Esophagus squamous epithelium (tissue), 5 donors: ENCODE measurements at regions not wholly inside any gene's neighbourhood (a gene's known extent, or its start where the extent isn't known, plus 50 kb on each side); places are given as distances from the start of the nearest gene placed in this dataset.

Experiments used
- DNase-seq: peaks from one replicate; lab custom pipeline; 2025; lab: John Stamatoyannopoulos, UW
- H3K27ac ChIP-seq, 4 donors: fragments of 200-600 bp; sonication (generic); one replicate each; pipeline ENCODE4 v1.5.1; 2016 to 2019; ENCODE audit warnings: mild to moderate bottlenecking in 1 of 4
- H3K27me3 ChIP-seq, 4 donors: fragments of 200-600 bp; sonication (generic); 1 replicate in 3 of 4; 2 replicates in 1 of 4; pipeline versions ENCODE4 v1.5.1 to v1.6.0; 2017 to 2021; ENCODE audit warnings: antibody characterized with exemption in 1 of 4
- H3K36me3 ChIP-seq, 3 donors: fragments of 200-600 bp; sonication (generic); one replicate each; pipeline ENCODE4 v1.5.1; 2016 to 2019
- H3K4me1 ChIP-seq, 3 donors: fragments of 200-600 bp; sonication (generic); one replicate each; pipeline ENCODE4 v1.5.1; 2017 to 2019
- H3K4me3 ChIP-seq, 4 donors: fragments of 200-600 bp; sonication (generic); 1 replicate in 3 of 4; 2 replicates in 1 of 4; pipeline ENCODE4 v1.5.1; 2016 to 2019; ENCODE audit warnings: mild to moderate bottlenecking in 2 of 4, moderate library complexity in 1 of 4
- H3K9me3 ChIP-seq, 3 donors: fragments of 200-600 bp; sonication (generic); one replicate each; pipeline ENCODE4 v1.5.1; 2016 to 2019
- POLR2A ChIP-seq, 4 donors: fragments of 450-650 bp; IDR thresholded peaks; one replicate each; pipeline ENCODE4 v1.6.1; 2017; ENCODE audit warnings: antibody characterized with exemption in 4 of 4, mild to moderate bottlenecking in 4 of 4, moderate library complexity in 3 of 4
- WGBS, 2 donors: methylation state at CpG; one replicate each; pipeline ENCODE4 v1.1.5; 2018; 5-methylcytosine and 5-hydroxymethylcytosine counted together
- intact Hi-C: fragments of 100-400 bp; cut with DNase I; formaldehyde crosslinking; loops from one replicate; pipeline ENCODE4 v1.15.0; 2022
- TF ChIP-seq, protein P1 (sequence below), 6 experiments: fragments of 450-650 bp in 4 of 6; fragments of 200-600 bp in 2 of 6; sonication (generic) in 2 of 6; IDR thresholded peaks; one replicate each; pipeline ENCODE4 v1.5.1; 2016 to 2019; ENCODE audit warnings: antibody characterized with exemption in 6 of 6, mild to moderate bottlenecking in 4 of 6, moderate library complexity in 4 of 6
- donor health status: DM: yes; HTN: yes; CAD: no.

DNA sequence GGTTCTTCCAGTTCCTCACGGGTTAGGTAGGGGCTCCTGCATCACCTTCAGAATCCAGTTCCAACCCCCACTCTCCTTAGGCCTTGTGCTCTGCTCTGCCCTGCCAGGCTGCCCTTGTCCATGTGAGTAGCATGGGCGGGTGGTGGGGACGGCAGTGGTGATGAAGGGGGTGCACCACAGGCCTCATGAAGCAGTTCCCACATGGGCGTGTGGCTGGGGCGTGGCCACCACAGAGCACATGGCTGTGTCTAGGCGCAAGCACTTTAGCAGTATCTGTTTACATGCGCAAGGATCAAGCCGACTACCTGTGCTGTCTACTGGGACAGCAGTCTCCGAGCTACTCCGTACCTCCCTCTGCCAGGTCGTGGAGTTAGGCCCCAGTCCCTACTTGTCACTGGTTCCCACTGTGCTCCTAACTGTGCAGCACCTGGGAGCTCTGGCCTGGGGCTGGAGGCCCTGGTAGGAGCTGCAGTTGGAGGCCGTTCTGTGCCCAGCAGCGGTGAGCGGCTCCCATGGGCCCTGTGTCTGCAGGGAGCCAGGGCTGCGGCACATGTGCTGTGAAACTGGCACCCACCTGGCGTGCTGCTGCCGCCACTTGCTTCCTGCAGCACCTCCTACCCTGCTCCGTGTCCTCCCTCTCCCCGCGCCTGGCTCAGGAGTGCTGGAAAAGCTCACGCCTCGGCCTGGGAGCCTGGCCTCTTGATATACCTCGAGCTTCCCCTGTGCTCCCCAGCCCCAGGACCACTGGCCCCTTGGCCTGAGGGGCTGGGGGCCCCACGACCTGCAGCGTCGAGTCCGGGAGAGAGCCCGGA, 53.5 kb downstream of the PLXNA1 start:
- intact Hi-C loops, result no loop called here
- Histone ChIP-seq H3K9me3 (no peaks in the 10 kb centered on the region), H3K36me3 (peaks cover 11 to 36% (median 22%) of the 10 kb centered on the region in 3 donors), H3K27ac (peak overlapping the region; percentile 31 to 65 (median 58)), H3K4me3 (no peak overlapping the region), H3K4me1 (peaks cover 8 to 20% (median 9%) of the 10 kb centered on the region in 3 donors), H3K27me3 (no peaks in the 10 kb centered on the region)
- TF ChIP-seq, protein P1, sequence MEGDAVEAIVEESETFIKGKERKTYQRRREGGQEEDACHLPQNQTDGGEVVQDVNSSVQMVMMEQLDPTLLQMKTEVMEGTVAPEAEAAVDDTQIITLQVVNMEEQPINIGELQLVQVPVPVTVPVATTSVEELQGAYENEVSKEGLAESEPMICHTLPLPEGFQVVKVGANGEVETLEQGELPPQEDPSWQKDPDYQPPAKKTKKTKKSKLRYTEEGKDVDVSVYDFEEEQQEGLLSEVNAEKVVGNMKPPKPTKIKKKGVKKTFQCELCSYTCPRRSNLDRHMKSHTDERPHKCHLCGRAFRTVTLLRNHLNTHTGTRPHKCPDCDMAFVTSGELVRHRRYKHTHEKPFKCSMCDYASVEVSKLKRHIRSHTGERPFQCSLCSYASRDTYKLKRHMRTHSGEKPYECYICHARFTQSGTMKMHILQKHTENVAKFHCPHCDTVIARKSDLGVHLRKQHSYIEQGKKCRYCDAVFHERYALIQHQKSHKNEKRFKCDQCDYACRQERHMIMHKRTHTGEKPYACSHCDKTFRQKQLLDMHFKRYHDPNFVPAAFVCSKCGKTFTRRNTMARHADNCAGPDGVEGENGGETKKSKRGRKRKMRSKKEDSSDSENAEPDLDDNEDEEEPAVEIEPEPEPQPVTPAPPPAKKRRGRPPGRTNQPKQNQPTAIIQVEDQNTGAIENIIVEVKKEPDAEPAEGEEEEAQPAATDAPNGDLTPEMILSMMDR (IDR thresholded peaks at IDR 0.05), result no peak
- no peak for TF ChIP-seq POLR2A (IDR thresholded peaks at IDR 0.05)
- WGBS, 2 donors, result 80% methylated on average over 1 to 4 of the region's 28 CpGs
- no peak for DNase-seq

DNA sequence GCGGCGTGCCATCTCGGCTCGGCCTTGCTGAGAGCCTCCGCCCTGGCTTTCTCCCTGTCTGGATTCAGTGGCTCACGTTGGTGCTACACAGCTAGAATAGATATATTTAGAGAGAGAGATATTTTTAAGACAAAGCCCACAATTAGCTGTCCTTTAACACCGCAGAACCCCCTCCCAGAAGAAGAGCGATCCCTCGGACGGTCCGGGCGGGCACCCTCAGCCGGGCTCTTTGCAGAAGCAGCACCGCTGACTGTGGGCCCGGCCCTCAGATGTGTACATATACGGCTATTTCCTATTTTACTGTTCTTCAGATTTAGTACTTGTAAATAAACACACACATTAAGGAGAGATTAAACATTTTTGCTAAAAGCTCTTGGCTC, 54.1 kb downstream of the PLXNA1 start:
- TF ChIP-seq POLR2A (IDR thresholded peaks at IDR 0.05), result no peak
- TF ChIP-seq, protein P1 (IDR thresholded peaks at IDR 0.05), result no peak
- no peak overlapping the region for H3K27ac ChIP-seq
- 90 to 93% methylated on average over 10 of the region's 16 CpGs for WGBS, 2 donors

DNA sequence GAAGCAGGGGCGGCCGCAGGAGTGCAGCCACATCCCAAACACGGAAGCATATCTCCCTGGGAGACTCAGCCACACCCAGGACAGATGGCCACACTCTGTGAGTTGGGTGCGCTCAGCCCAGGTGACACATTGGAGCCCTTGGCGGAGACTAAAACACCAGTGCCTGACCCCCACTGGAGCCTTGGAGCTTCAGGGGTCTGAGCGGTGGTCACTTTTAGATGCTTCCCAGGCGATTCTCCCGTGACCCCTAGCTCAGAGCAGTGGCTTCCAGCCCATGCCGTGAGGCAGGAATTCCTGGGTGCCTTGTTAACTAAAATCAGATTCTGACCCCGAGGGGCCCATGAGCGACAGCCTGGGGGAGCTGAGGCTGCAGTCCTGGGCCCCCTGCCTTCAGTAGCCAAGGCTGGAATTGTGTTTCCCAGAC, 54.5 kb downstream of the PLXNA1 start:
- Histone ChIP-seq H3K27me3 (no peaks in the 10 kb centered on the region), H3K4me1 (peaks cover 8 to 20% (median 9%) of the 10 kb centered on the region in 3 donors), H3K27ac (no peak overlapping the region), H3K36me3 (peaks cover 6 to 26% (median 15%) of the 10 kb centered on the region in 3 donors), H3K9me3 (no peaks in the 10 kb centered on the region), H3K4me3 (no peak overlapping the region)
- no peak for DNase-seq
- intact Hi-C loops, result no loop called here
- TF ChIP-seq, protein P1 (IDR thresholded peaks at IDR 0.05), result no peak
- no peak for TF ChIP-seq POLR2A (IDR thresholded peaks at IDR 0.05)
- WGBS, 2 donors, result 70 to 94% methylated on average over 3 of the region's 11 CpGs

More for the DNA sequence above, 54.1 kb downstream of the PLXNA1 start:
- intact Hi-C loops, result no loop called here
- Histone ChIP-seq H3K4me3 (no peak overlapping the region), H3K27me3 (no peaks in the 10 kb centered on the region), H3K9me3 (no peaks in the 10 kb centered on the region), H3K4me1 (peaks cover 8 to 20% (median 9%) of the 10 kb centered on the region in 3 donors), H3K36me3 (peaks cover 10 to 30% (median 19%) of the 10 kb centered on the region in 3 donors)
- no peak for DNase-seq

DNA sequence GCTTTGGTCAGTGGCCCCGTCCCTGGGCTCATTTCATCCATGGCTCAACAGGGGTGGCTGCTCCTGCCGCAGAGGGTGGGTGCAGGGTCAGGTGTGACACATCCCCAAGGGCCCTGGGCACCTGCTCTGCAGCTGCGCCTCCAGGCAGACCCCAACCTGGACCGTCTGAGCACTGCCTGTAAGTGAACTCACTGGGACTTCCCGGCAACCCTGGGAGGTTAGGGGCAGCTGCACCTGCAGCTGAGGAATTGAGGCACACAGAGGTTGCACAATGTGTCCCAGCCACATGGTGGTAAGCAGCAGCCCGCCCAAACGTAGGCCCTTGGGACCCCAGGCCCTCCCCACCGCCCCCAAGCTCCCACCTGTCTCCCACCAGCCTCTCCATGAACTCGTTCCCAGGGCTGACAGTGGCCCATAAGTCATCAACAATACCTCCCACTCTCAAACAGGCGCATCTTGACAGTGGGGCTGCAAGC, 55.1 kb downstream of the PLXNA1 start:
- no peak for TF ChIP-seq POLR2A (IDR thresholded peaks at IDR 0.05)
- TF ChIP-seq, protein P1 (IDR thresholded peaks at IDR 0.05), result no peak
- no peak for DNase-seq
- H3K27ac ChIP-seq, result no peak overlapping the region
- WGBS, 2 donors, result 88% methylated on average over 2 of the region's 10 CpGs; no CpG with 5 or more reads in 1 of the 2 donors
- H3K36me3 ChIP-seq, result peaks cover under 1 to 20% (median 12%) of the 10 kb centered on the region in 3 donors
- no peak overlapping the region for H3K4me3 ChIP-seq
- no peaks in the 10 kb centered on the region for H3K9me3 ChIP-seq
- intact Hi-C loops, result no loop called here
- H3K27me3 ChIP-seq, result no peaks in the 10 kb centered on the region
- H3K4me1 ChIP-seq, result peaks cover 8 to 24% (median 9%) of the 10 kb centered on the region in 3 donors

DNA sequence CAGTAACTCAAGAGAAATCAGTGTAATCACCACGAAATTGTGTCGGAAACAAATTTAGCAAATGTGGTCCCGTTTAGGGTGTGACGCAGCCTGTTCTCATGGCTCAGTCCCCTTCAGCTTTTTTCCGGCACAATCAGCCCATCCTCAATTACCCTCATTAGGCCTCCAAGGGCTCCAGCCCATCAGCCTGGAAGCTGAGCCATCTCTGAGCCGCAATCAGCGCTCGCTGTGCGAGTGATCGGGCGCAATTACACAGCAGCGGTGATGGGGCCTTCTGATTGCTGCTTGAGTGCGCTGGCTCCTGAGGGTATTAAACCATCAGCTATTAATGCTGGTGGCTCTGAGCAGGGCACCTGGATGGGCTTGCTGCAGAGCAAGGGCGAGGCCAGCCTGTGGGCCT, 55.6 kb downstream of the PLXNA1 start:
- intact Hi-C loops, result no loop called here
- DNase-seq, result no peak
- 80 to 89% methylated on average over 3 to 13 of the region's 14 CpGs for WGBS, 2 donors

More for the DNA sequence above, 55.6 kb downstream of the PLXNA1 start:
- H3K4me1 ChIP-seq, result peaks cover 8 to 29% (median 11%) of the 10 kb centered on the region in 3 donors
- no peak overlapping the region for H3K4me3 ChIP-seq
- H3K9me3 ChIP-seq, result no peaks in the 10 kb centered on the region
- H3K27me3 ChIP-seq, result no peaks in the 10 kb centered on the region
- TF ChIP-seq, protein P1 (IDR thresholded peaks at IDR 0.05), result no peak
- TF ChIP-seq POLR2A (IDR thresholded peaks at IDR 0.05), result no peak
- H3K36me3 ChIP-seq, result peaks cover 0 to 16% (median 12%) of the 10 kb centered on the region in 3 donors
- no peak overlapping the region for H3K27ac ChIP-seq
